GM12878 (cell line): ENCODE measurements at regions not wholly inside any gene's neighbourhood (a gene's known extent, or its start where the extent isn't known, plus 50 kb on each side); places are given as distances from the start of the nearest gene placed in this dataset.

Experiments used
- E2F4 ChIP-seq: IDR thresholded peaks from 2 replicates; pipeline ENCODE4 v1.6.1; 2012; ENCODE audit warnings: low read depth, low read length, improper control_type of control experiment
- TAF1 ChIP-seq: IDR thresholded peaks from 2 replicates; pipeline ENCODE4 v1.6.1; 2011; ENCODE audit warnings: mild to moderate bottlenecking, low read depth, low read length, borderline replicate concordance

- TF ChIP-seq TAF1 (no peak), E2F4 (no peak)
These were observed 87.3 kb upstream of the SFMBT2 start for GRCh38 chr10:7498111-7498510.
